Caco-2 (cell line): ENCODE measurements at regions not wholly inside any gene's neighbourhood (a gene's known extent, or its start where the extent isn't known, plus 50 kb on each side); places are given as distances from the start of the nearest gene placed in this dataset.

Source experiments
- BruUV-seq: library from RNA; stranded (reverse); fragments of 400-500 nt; replicated peaks from 2 replicates; lab custom pipeline; 2021; lab: Mats Ljungman, UMichigan
- CTCF ChIA-PET: fragments of 300-600 bp; sonication (Branson Sonifier 250); formaldehyde crosslinking; loops from one replicate; lab custom pipeline; 2022; ENCODE audit warnings: antibody characterized with exemption; lab: Charles Lee
- POLR2A ChIA-PET: fragments of 300-600 bp; sonication (Branson Sonifier 250); formaldehyde crosslinking; loops from one replicate; lab custom pipeline; 2022; ENCODE audit warnings: antibody characterized with exemption; lab: Charles Lee
- DNase-seq, 2 experiments: peaks; one replicate each; pipeline versions ENCODE4 v3.0.0 to v3.0.0-alpha.2; 2020 to 2022
- H3K27me3 ChIP-seq: replicated peaks from 2 replicates; pipeline ENCODE4 v1.6.0; 2011; ENCODE audit warnings: low read length; ENCODE audit not compliant: control insufficient read depth, insufficient read depth
- H3K36me3 ChIP-seq: 2 replicates; pipeline ENCODE4 v1.5.1; 2011; ENCODE audit warnings: low read length; ENCODE audit not compliant: control insufficient read depth, insufficient read depth
- H3K4me1 ChIP-seq: fragments of 250-450 bp; sonication (Bioruptor Pico); 2 replicates; pipeline ENCODE4 v1.5.1; 2020; ENCODE audit warnings: mild to moderate bottlenecking
- H3K4me3 ChIP-seq: 2 replicates; pipeline ENCODE4 v1.5.1; 2011; ENCODE audit warnings: low read depth, mild to moderate bottlenecking, control low read depth, low read length
- H3K9me3 ChIP-seq: fragments of 250-450 bp; sonication (Bioruptor Pico); 2 replicates; pipeline ENCODE4 v1.5.1; 2020; ENCODE audit warnings: mild to moderate bottlenecking, moderate library complexity
- H3K27ac Mint-ChIP-seq: one replicate; pipeline ENCODE4 v1.8.0; 2022; ENCODE audit warnings: mixed read lengths; ENCODE audit not compliant: unreplicated experiment
- H3K27me3 Mint-ChIP-seq: one replicate; pipeline ENCODE4 v1.8.0; 2022; ENCODE audit warnings: mixed read lengths; ENCODE audit not compliant: insufficient read depth, unreplicated experiment
- H3K36me3 Mint-ChIP-seq: one replicate; pipeline ENCODE4 v1.8.0; 2022; ENCODE audit warnings: mild to moderate bottlenecking, mixed read lengths; ENCODE audit not compliant: insufficient read depth, unreplicated experiment
- H3K4me1 Mint-ChIP-seq: one replicate; pipeline ENCODE4 v1.8.0; 2022; ENCODE audit warnings: low read depth, mixed read lengths; ENCODE audit not compliant: unreplicated experiment
- H3K4me3 Mint-ChIP-seq: one replicate; pipeline ENCODE4 v1.8.0; 2022; ENCODE audit warnings: mild to moderate bottlenecking, moderate library complexity, mixed read lengths; ENCODE audit not compliant: unreplicated experiment
- H3K9me3 Mint-ChIP-seq: one replicate; pipeline ENCODE4 v1.8.0; 2022; ENCODE audit warnings: mixed read lengths; ENCODE audit not compliant: unreplicated experiment
- intact Hi-C: fragments of 100-400 bp; cut with micrococcal nuclease; formaldehyde crosslinking; loops from one replicate; pipeline ENCODE4 v1.10.0; 2022; ENCODE audit not compliant: unreplicated experiment
- TF ChIP-seq, protein P1 (sequence below), 2 experiments: fragments of 200-600 bp in 1 of 2; IDR thresholded peaks; 1 replicate in 1 of 2; 2 replicates in 1 of 2; pipeline versions ENCODE4 v1.5.1 to v1.8.0; 2011 to 2022; ENCODE audit warnings: antibody characterized with exemption in 1 of 2, control low read depth in 1 of 2, inconsistent platforms in 1 of 2, low read depth in 1 of 2, low read length in 1 of 2, mild to moderate bottlenecking in 1 of 2, moderate library complexity in 1 of 2; ENCODE audit not compliant: insufficient read depth in 1 of 2, severe bottlenecking in 1 of 2, unreplicated experiment in 1 of 2

DNA sequence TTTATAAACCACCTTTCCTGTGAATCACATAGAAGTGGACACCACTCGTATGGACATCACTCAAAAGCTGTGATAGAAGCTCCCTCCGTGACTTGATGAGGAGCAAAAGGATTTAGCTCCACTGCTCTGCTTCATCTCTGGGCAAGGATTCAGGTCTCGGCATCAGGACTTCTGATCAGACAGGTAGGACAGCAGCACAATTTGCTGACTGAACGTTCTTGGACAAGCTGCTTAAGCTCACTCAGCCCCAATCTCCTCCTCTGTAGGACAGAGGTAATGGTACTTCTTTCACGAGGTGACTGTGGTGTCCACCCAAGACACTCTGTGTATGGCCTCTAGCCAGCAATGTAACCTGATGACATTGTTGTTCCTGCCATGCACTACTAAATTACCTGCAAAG, 122.6 kb upstream of the AJAP1 start:
- Mint-ChIP-seq H3K4me1 (no peaks in the 10 kb centered on the region), H3K27ac (no peak overlapping the region), H3K9me3 (no peaks in the 10 kb centered on the region), H3K4me3 (no peak overlapping the region), H3K27me3 (peaks cover 4% of the 10 kb centered on the region), H3K36me3 (no peaks in the 10 kb centered on the region)
- DNase-seq: no peak
- intact Hi-C loops: no loop called here
- Histone ChIP-seq H3K4me1 (no peaks in the 10 kb centered on the region), H3K9me3 (no peaks in the 10 kb centered on the region), H3K36me3 (no peaks in the 10 kb centered on the region), H3K27me3 (no peaks in the 10 kb centered on the region), H3K4me3 (no peak overlapping the region)
- POLR2A ChIA-PET: no interaction called here
- CTCF ChIA-PET: no interaction called here
- TF ChIP-seq, protein P1, sequence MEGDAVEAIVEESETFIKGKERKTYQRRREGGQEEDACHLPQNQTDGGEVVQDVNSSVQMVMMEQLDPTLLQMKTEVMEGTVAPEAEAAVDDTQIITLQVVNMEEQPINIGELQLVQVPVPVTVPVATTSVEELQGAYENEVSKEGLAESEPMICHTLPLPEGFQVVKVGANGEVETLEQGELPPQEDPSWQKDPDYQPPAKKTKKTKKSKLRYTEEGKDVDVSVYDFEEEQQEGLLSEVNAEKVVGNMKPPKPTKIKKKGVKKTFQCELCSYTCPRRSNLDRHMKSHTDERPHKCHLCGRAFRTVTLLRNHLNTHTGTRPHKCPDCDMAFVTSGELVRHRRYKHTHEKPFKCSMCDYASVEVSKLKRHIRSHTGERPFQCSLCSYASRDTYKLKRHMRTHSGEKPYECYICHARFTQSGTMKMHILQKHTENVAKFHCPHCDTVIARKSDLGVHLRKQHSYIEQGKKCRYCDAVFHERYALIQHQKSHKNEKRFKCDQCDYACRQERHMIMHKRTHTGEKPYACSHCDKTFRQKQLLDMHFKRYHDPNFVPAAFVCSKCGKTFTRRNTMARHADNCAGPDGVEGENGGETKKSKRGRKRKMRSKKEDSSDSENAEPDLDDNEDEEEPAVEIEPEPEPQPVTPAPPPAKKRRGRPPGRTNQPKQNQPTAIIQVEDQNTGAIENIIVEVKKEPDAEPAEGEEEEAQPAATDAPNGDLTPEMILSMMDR (IDR thresholded peaks at IDR 0.05; ENCODE audit: insufficient read depth in 1 of 2, low read depth in 1 of 2, low read length in 1 of 2, severe bottlenecking in 1 of 2, unreplicated experiment in 1 of 2): no peak
- no TSS peak for BruUV-seq

DNA sequence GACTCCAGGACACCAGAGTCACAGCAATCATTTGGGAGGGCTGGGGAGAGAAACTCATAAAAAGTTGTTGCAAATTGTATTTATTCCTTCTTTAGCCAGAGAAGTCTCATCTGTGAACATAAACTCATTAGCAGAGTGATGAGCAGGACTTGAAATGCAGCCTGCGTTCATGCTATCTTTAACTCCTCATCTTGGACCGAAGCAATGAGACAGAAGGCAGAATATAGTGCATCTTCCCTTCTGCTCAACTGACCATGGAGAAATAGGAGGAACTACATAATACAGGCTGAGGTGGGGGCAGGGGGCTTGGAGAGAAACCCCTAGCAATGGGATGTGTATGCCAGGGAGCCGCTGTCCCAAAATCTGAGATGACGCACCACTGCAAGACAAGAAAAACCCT, 121.8 kb upstream of the AJAP1 start:
- peaks cover 4% of the 10 kb centered on the region for H3K27me3 Mint-ChIP-seq
- H3K36me3 ChIP-seq: no peaks in the 10 kb centered on the region
- H3K4me3 Mint-ChIP-seq: no peak overlapping the region
- no peaks in the 10 kb centered on the region for H3K4me1 Mint-ChIP-seq
- intact Hi-C loops: no loop called here
- H3K27me3 ChIP-seq: no peaks in the 10 kb centered on the region
- H3K4me1 ChIP-seq: no peaks in the 10 kb centered on the region
- TF ChIP-seq, protein P1 (IDR thresholded peaks at IDR 0.05; ENCODE audit: insufficient read depth in 1 of 2, low read depth in 1 of 2, low read length in 1 of 2, severe bottlenecking in 1 of 2, unreplicated experiment in 1 of 2): no peak
- no peak overlapping the region for H3K4me3 ChIP-seq
- no peak overlapping the region for H3K27ac Mint-ChIP-seq
- no peaks in the 10 kb centered on the region for H3K36me3 Mint-ChIP-seq
- CTCF ChIA-PET: no interaction called here
- no TSS peak for BruUV-seq
- no peaks in the 10 kb centered on the region for H3K9me3 Mint-ChIP-seq
- H3K9me3 ChIP-seq: no peaks in the 10 kb centered on the region
- no peak for DNase-seq
- POLR2A ChIA-PET: no interaction called here

DNA sequence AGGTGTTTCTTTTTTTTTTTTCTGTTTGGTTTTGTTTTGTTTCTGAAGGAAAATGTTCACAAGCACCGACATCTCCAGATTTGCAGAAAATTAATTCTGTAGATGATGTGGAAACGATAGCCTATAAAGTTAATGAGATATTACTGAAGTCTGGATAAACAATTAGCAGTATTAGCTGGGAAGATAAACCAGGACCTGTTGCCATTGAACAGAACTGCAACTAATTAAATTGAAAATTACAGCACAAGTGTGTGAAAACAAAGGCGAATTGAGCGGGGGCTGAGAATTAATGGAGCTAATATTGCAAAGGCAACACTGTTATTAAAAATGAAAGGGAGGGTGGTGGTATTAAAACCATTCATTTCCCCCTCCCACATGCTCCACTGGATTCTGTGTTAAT, 107.5 kb upstream of the AJAP1 start:
- TF ChIP-seq, protein P1 (IDR thresholded peaks at IDR 0.05; ENCODE audit: insufficient read depth in 1 of 2, low read depth in 1 of 2, low read length in 1 of 2, severe bottlenecking in 1 of 2, unreplicated experiment in 1 of 2): no peak

More for the DNA sequence above, 107.5 kb upstream of the AJAP1 start:
- no peaks in the 10 kb centered on the region for H3K36me3 ChIP-seq
- no peaks in the 10 kb centered on the region for H3K9me3 ChIP-seq
- Mint-ChIP-seq H3K4me3 (no peak overlapping the region), H3K27me3 (peaks cover 7% of the 10 kb centered on the region), H3K27ac (no peak overlapping the region), H3K4me1 (no peaks in the 10 kb centered on the region), H3K36me3 (no peaks in the 10 kb centered on the region), H3K9me3 (peaks cover 13% of the 10 kb centered on the region)
- no peak overlapping the region for H3K4me3 ChIP-seq
- no peaks in the 10 kb centered on the region for H3K27me3 ChIP-seq
- POLR2A ChIA-PET: no interaction called here
- intact Hi-C loops: no loop called here
- no TSS peak for BruUV-seq
- DNase-seq: no peak
- CTCF ChIA-PET: no interaction called here
- no peaks in the 10 kb centered on the region for H3K4me1 ChIP-seq
